ENCODE measurements at regions not wholly inside any gene's neighbourhood (a gene's known extent, or its start where the extent isn't known, plus 50 kb on each side); places are given as distances from the start of the nearest gene placed in this dataset.

- TF ChIP-seq POLR2AphosphoS5 (IDR thresholded peaks at IDR 0.05): no peak
- TF ChIP-seq, protein P1, sequence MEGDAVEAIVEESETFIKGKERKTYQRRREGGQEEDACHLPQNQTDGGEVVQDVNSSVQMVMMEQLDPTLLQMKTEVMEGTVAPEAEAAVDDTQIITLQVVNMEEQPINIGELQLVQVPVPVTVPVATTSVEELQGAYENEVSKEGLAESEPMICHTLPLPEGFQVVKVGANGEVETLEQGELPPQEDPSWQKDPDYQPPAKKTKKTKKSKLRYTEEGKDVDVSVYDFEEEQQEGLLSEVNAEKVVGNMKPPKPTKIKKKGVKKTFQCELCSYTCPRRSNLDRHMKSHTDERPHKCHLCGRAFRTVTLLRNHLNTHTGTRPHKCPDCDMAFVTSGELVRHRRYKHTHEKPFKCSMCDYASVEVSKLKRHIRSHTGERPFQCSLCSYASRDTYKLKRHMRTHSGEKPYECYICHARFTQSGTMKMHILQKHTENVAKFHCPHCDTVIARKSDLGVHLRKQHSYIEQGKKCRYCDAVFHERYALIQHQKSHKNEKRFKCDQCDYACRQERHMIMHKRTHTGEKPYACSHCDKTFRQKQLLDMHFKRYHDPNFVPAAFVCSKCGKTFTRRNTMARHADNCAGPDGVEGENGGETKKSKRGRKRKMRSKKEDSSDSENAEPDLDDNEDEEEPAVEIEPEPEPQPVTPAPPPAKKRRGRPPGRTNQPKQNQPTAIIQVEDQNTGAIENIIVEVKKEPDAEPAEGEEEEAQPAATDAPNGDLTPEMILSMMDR (IDR thresholded peaks at IDR 0.05): no peak
- no peak for TF ChIP-seq EP300 (IDR thresholded peaks at IDR 0.05)
These were observed 1474.0 kb upstream of the ACVR2A start for GRCh38 chr2:146370826-146371225.
